ENCODE measurements at regions not wholly inside any gene's neighbourhood (a gene's known extent, or its start where the extent isn't known, plus 50 kb on each side); places are given as distances from the start of the nearest gene placed in this dataset.

GRCh38 chr4:181475781-181476507 lies 767.3 kb upstream of the TENM3 start:
- 36 to 59% (median 47%) methylated on average over 14 of the region's 14 CpGs for WGBS, 5 donors
- DNase-seq = no peak
- TF ChIP-seq CTCF (IDR thresholded peaks at IDR 0.05 in 8 of 11, conservative IDR thresholded peaks at IDR 0.05 in 3 of 11) = no peak
- no peak for TF ChIP-seq POLR2AphosphoS5 (IDR thresholded peaks at IDR 0.05)
- no peak for TF ChIP-seq POLR2A (IDR thresholded peaks at IDR 0.05)
- H3K36me3 ChIP-seq = no peaks in the 10 kb centered on the region
- no peak overlapping the region for H3K27ac ChIP-seq
- H3K9me3 ChIP-seq = no peaks in the 10 kb centered on the region
- no peaks in the 10 kb centered on the region for H3K27me3 ChIP-seq (replicated peaks in 1 of 7)
- H3K4me3 ChIP-seq = no peak overlapping the region
- intact Hi-C loops (cut with DNase I; ENCODE audit: low total_unique reads) = no loop called here
- H3K4me1 ChIP-seq = no peaks in the 10 kb centered on the region

GRCh38 chr4:181476508-181476890 lies 766.7 kb upstream of the TENM3 start:
- H3K27me3 ChIP-seq (replicated peaks in 1 of 7) = no peaks in the 10 kb centered on the region
- no peaks in the 10 kb centered on the region for H3K9me3 ChIP-seq
- intact Hi-C loops (cut with DNase I; ENCODE audit: low total_unique reads) = no loop called here
- no peaks in the 10 kb centered on the region for H3K4me1 ChIP-seq
- no peaks in the 10 kb centered on the region for H3K36me3 ChIP-seq
- DNase-seq = no peak
- 41 to 53% (median 44%) methylated on average over 2 of the region's 2 CpGs for WGBS, 5 donors
- TF ChIP-seq POLR2A (IDR thresholded peaks at IDR 0.05) (no peak), POLR2AphosphoS5 (IDR thresholded peaks at IDR 0.05) (no peak), CTCF (IDR thresholded peaks at IDR 0.05 in 8 of 11, conservative IDR thresholded peaks at IDR 0.05 in 3 of 11) (no peak)
- no peak overlapping the region for H3K27ac ChIP-seq
- H3K4me3 ChIP-seq = no peak overlapping the region

GRCh38 chr4:181477591-181477990 lies 765.6 kb upstream of the TENM3 start:
- Histone ChIP-seq H3K4me1 (no peaks in the 10 kb centered on the region), H3K27ac (no peak overlapping the region), H3K4me3 (no peak overlapping the region), H3K9me3 (no peaks in the 10 kb centered on the region), H3K36me3 (no peaks in the 10 kb centered on the region), H3K27me3 (replicated peaks in 1 of 7) (no peaks in the 10 kb centered on the region)
- intact Hi-C loops (cut with DNase I; ENCODE audit: low total_unique reads) = no loop called here
- 68 to 79% (median 71%) methylated on average over 4 of the region's 4 CpGs for WGBS, 5 donors
- no peak for DNase-seq
- TF ChIP-seq POLR2A (IDR thresholded peaks at IDR 0.05) = no peak
- no peak for TF ChIP-seq POLR2AphosphoS5 (IDR thresholded peaks at IDR 0.05)
- no peak for TF ChIP-seq CTCF (IDR thresholded peaks at IDR 0.05 in 8 of 11, conservative IDR thresholded peaks at IDR 0.05 in 3 of 11)

GRCh38 chr4:181478656-181479055 lies 764.5 kb upstream of the TENM3 start:
- Histone ChIP-seq H3K4me1 (no peaks in the 10 kb centered on the region), H3K9me3 (no peaks in the 10 kb centered on the region), H3K36me3 (no peaks in the 10 kb centered on the region), H3K27ac (no peak overlapping the region), H3K4me3 (no peak overlapping the region), H3K27me3 (replicated peaks in 1 of 7) (no peaks in the 10 kb centered on the region)
- TF ChIP-seq CTCF (IDR thresholded peaks at IDR 0.05 in 8 of 11, conservative IDR thresholded peaks at IDR 0.05 in 3 of 11) (no peak), POLR2A (IDR thresholded peaks at IDR 0.05) (no peak), POLR2AphosphoS5 (IDR thresholded peaks at IDR 0.05) (no peak)
- no peak for DNase-seq
- intact Hi-C loops (cut with DNase I; ENCODE audit: low total_unique reads) = no loop called here
- WGBS, 5 donors = 55 to 75% (median 68%) methylated on average over 3 of the region's 3 CpGs
